WTC11 (cell line): ENCODE measurements at regions not wholly inside any gene's neighbourhood (a gene's known extent, or its start where the extent isn't known, plus 50 kb on each side); places are given as distances from the start of the nearest gene placed in this dataset.

Source experiments
- AR ChIP-seq: fragments of 250-450 bp; sonication (Bioruptor Pico); IDR thresholded peaks from 2 replicates; pipeline ENCODE4 v1.9.0; 2021; ENCODE audit warnings: mild to moderate bottlenecking
- ATF2 ChIP-seq: sonication (generic); formaldehyde crosslinking; IDR thresholded peaks from 2 replicates; pipeline ENCODE4 v1.8.1; 2022; ENCODE audit warnings: low read depth, missing genetic modification reagents, borderline replicate concordance
- CREB1 ChIP-seq: sonication (generic); formaldehyde crosslinking; IDR thresholded peaks from 2 replicates; pipeline ENCODE4 v1.8.0; 2023; ENCODE audit warnings: mild to moderate bottlenecking, missing genetic modification reagents
- CTCF ChIP-seq: fragments of 200-600 bp; IDR thresholded peaks from 2 replicates; pipeline ENCODE4 v1.8.0; 2022; ENCODE audit warnings: antibody characterized with exemption
- E2F4 ChIP-seq: sonication (generic); formaldehyde crosslinking; IDR thresholded peaks from 2 replicates; pipeline ENCODE4 v1.8.1; 2022; ENCODE audit warnings: low read depth, mild to moderate bottlenecking, moderate library complexity, missing genetic modification reagents, borderline replicate concordance
- ETV6 ChIP-seq: sonication (generic); formaldehyde crosslinking; IDR thresholded peaks from 2 replicates; pipeline ENCODE4 v1.8.1; 2022; ENCODE audit warnings: mild to moderate bottlenecking, missing genetic modification reagents
- IRF2 ChIP-seq: sonication (generic); formaldehyde crosslinking; IDR thresholded peaks from 2 replicates; pipeline ENCODE4 v1.8.0; 2022; ENCODE audit warnings: low read depth, missing genetic modification reagents, borderline replicate concordance
- MAX ChIP-seq: sonication (generic); formaldehyde crosslinking; IDR thresholded peaks from 2 replicates; pipeline ENCODE4 v1.8.0; 2022; ENCODE audit warnings: mild to moderate bottlenecking, missing genetic modification reagents
- PREB ChIP-seq: sonication (generic); formaldehyde crosslinking; IDR thresholded peaks from 2 replicates; pipeline ENCODE4 v1.8.1; 2022; ENCODE audit warnings: mild to moderate bottlenecking, missing genetic modification reagents, moderate library complexity, borderline replicate concordance
- USF2 ChIP-seq: sonication (generic); formaldehyde crosslinking; IDR thresholded peaks from 2 replicates; pipeline ENCODE4 v1.8.1; 2023; ENCODE audit warnings: mild to moderate bottlenecking, missing genetic modification reagents, moderate library complexity
- ZNF121 ChIP-seq: sonication (generic); formaldehyde crosslinking; IDR thresholded peaks from 2 replicates; pipeline ENCODE4 v1.8.0; 2023; ENCODE audit warnings: missing genetic modification reagents

GRCh38 chr12:88400302-88400701 is 180.0 kb downstream of the KITLG start:
- TF ChIP-seq CTCF (no peak), AR (CRISPR knock-in tag) (no peak), IRF2 (CRISPR knock-in tag) (no peak), E2F4 (CRISPR knock-in tag) (no peak), USF2 (CRISPR knock-in tag) (no peak), ZNF121 (CRISPR knock-in tag) (no peak), ATF2 (no peak), MAX (CRISPR knock-in tag) (no peak), PREB (no peak), ETV6 (CRISPR knock-in tag) (no peak), CREB1 (CRISPR knock-in tag) (no peak)
